ENCODE measurements at regions not wholly inside any gene's neighbourhood (a gene's known extent, or its start where the extent isn't known, plus 50 kb on each side); places are given as distances from the start of the nearest gene placed in this dataset.

GRCh38 chr5:2508514-2508913, 243.0 kb downstream of the IRX2 start:
- H3K36me3 ChIP-seq (ENCODE audit: insufficient read depth), result no peaks in the 10 kb centered on the region
- H3K4me2 ChIP-seq, result no peak overlapping the region
- Mint-ChIP-seq H3K27me3 (ENCODE audit: insufficient read depth, low read depth, poor library complexity) (peaks cover 12% of the 10 kb centered on the region), H3K4me1 (peaks cover 14% of the 10 kb centered on the region), H3K9me3 (peaks cover 11% of the 10 kb centered on the region; the same call in 2 of the 3 replicates), H3K4me3 (no peak overlapping the region), H3K27ac (no peak overlapping the region), H3K36me3 (ENCODE audit: low read depth) (no peaks in the 10 kb centered on the region; the same call in 2 of the 3 replicates)
- no peak overlapping the region for H3K4me3 ChIP-seq
- H3F3A ChIP-seq (replicated peaks; ENCODE audit: low read depth), result no peaks in the 10 kb centered on the region
- H2AFZ ChIP-seq, result no peak overlapping the region
- TF ChIP-seq, protein P1, sequence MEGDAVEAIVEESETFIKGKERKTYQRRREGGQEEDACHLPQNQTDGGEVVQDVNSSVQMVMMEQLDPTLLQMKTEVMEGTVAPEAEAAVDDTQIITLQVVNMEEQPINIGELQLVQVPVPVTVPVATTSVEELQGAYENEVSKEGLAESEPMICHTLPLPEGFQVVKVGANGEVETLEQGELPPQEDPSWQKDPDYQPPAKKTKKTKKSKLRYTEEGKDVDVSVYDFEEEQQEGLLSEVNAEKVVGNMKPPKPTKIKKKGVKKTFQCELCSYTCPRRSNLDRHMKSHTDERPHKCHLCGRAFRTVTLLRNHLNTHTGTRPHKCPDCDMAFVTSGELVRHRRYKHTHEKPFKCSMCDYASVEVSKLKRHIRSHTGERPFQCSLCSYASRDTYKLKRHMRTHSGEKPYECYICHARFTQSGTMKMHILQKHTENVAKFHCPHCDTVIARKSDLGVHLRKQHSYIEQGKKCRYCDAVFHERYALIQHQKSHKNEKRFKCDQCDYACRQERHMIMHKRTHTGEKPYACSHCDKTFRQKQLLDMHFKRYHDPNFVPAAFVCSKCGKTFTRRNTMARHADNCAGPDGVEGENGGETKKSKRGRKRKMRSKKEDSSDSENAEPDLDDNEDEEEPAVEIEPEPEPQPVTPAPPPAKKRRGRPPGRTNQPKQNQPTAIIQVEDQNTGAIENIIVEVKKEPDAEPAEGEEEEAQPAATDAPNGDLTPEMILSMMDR (conservative IDR thresholded peaks at IDR 0.05; ENCODE audit: low read depth in 2 of 2), result no peak
- no peak for TF ChIP-seq REST (IDR thresholded peaks at IDR 0.05; ENCODE audit: unreplicated experiment)
- TF ChIP-seq ETS1 (IDR thresholded peaks at IDR 0.05), result no peak
- TF ChIP-seq STAT1 (IDR thresholded peaks at IDR 0.05; ENCODE audit: unreplicated experiment), result no peak
- no peak for TF ChIP-seq NANOG (IDR thresholded peaks at IDR 0.05; ENCODE audit: borderline replicate concordance)
- TF ChIP-seq POLR2AphosphoS5 (IDR thresholded peaks at IDR 0.05; ENCODE audit: low read depth), result no peak
- no peak for TF ChIP-seq ZNF114 (CRISPR knock-in tag; IDR thresholded peaks at IDR 0.05)
- TF ChIP-seq EZH2 (IDR thresholded peaks at IDR 0.05; ENCODE audit: low read depth, unreplicated experiment), result no peak
- TF ChIP-seq ZNF331 (CRISPR knock-in tag; IDR thresholded peaks at IDR 0.05; ENCODE audit: low read depth), result no peak
- no peak for TF ChIP-seq CREB1 (CRISPR knock-in tag; IDR thresholded peaks at IDR 0.05; ENCODE audit: low read depth)
- no peak for TF ChIP-seq EZH2phosphoT487 (IDR thresholded peaks at IDR 0.05; ENCODE audit: unreplicated experiment)
- TF ChIP-seq ZNF462 (CRISPR knock-in tag; IDR thresholded peaks at IDR 0.05), result no peak
- H3K79me2 ChIP-seq (replicated peaks; ENCODE audit: insufficient read depth), result no peaks in the 10 kb centered on the region
- no peak overlapping the region for H3K27ac ChIP-seq (ENCODE audit: low read depth)
- DNase-seq (ENCODE audit: low spot score) (no peak), ATAC-seq (no peak)
- no peaks in the 10 kb centered on the region for H3K4me1 ChIP-seq (ENCODE audit: insufficient read depth)
- no peaks in the 10 kb centered on the region for H3K9me2 ChIP-seq (ENCODE audit: insufficient read depth)
- H4K20me1 ChIP-seq (replicated peaks; ENCODE audit: insufficient read depth), result no peaks in the 10 kb centered on the region
- H3K27me3 ChIP-seq (ENCODE audit: insufficient read depth), result no peaks in the 10 kb centered on the region

Data from GM23338 (cell line).